Mesenchymal stem cell (in vitro differentiated cells and primary cell): ENCODE measurements at regions not wholly inside any gene's neighbourhood (a gene's known extent, or its start where the extent isn't known, plus 50 kb on each side); places are given as distances from the start of the nearest gene placed in this dataset.
"Not testable (repeated sequence)": the region's sequence is repeated elsewhere in the genome, so short reads cannot be mapped to it uniquely, and the experiment has no call there.

Experiments used
- DNase-seq: peaks from one replicate; pipeline ENCODE4 v3.0.0-alpha.2; 2013
- H2AFZ ChIP-seq: one replicate; pipeline ENCODE4 v1.6.1; 2013; ENCODE audit warnings: low read depth, mild to moderate bottlenecking, control low read depth, inconsistent platforms, low read length, moderate library complexity
- H2AK5ac ChIP-seq: 2 replicates; pipeline ENCODE4 v1.6.1; 2013; ENCODE audit warnings: low read length, moderate library complexity, mild to moderate bottlenecking, inconsistent platforms; ENCODE audit not compliant: severe bottlenecking
- H2BK120ac ChIP-seq: one replicate; pipeline ENCODE4 v1.6.1; 2013; ENCODE audit warnings: low read depth, mild to moderate bottlenecking, inconsistent platforms, low read length, moderate library complexity
- H2BK12ac ChIP-seq, 2 experiments: one replicate each; pipeline ENCODE4 v1.6.1; 2013; ENCODE audit warnings: inconsistent platforms in 2 of 2, low read length in 2 of 2, mild to moderate bottlenecking in 2 of 2, moderate library complexity in 2 of 2, control low read depth in 1 of 2
- H2BK15ac ChIP-seq: one replicate; pipeline ENCODE4 v1.6.1; 2013; ENCODE audit warnings: mild to moderate bottlenecking, low read depth, inconsistent platforms; ENCODE audit not compliant: poor library complexity, severe bottlenecking
- H2BK5ac ChIP-seq: 2 replicates; pipeline ENCODE4 v1.6.1; 2013; ENCODE audit warnings: low read depth, mild to moderate bottlenecking, low read length, control low read depth, inconsistent platforms; ENCODE audit not compliant: poor library complexity, severe bottlenecking
- H3K14ac ChIP-seq, 2 experiments: one replicate each; pipeline ENCODE4 v1.6.1; 2013; ENCODE audit warnings: inconsistent platforms in 2 of 2, low read length in 2 of 2, control low read depth in 1 of 2, mild to moderate bottlenecking in 1 of 2, moderate library complexity in 1 of 2
- H3K18ac ChIP-seq, 2 experiments: one replicate each; pipeline ENCODE4 v1.6.1; 2013; ENCODE audit warnings: inconsistent platforms in 2 of 2, low read length in 2 of 2, control low read depth in 1 of 2, low read depth in 1 of 2, mild to moderate bottlenecking in 1 of 2
- H3K23ac ChIP-seq, 2 experiments: one replicate each; pipeline ENCODE4 v1.6.1; 2013; ENCODE audit warnings: inconsistent platforms in 2 of 2, low read length in 2 of 2, mild to moderate bottlenecking in 2 of 2, moderate library complexity in 2 of 2, control low read depth in 1 of 2
- H3K27ac ChIP-seq: 2 replicates; pipeline ENCODE4 v1.5.1; 2013; ENCODE audit warnings: mild to moderate bottlenecking, moderate library complexity, low read length, control low read depth, inconsistent platforms; ENCODE audit not compliant: poor library complexity, severe bottlenecking
- H3K27me3 ChIP-seq, 2 experiments: 2 replicates each; pipeline versions ENCODE4 v1.6.1 to v1.7.0; 2013; ENCODE audit warnings: low read length in 2 of 2, mild to moderate bottlenecking in 2 of 2, moderate library complexity in 2 of 2, control low read depth in 1 of 2, inconsistent platforms in 1 of 2; ENCODE audit not compliant: control insufficient read depth in 1 of 2, insufficient read depth in 1 of 2
- H3K36me3 ChIP-seq, 2 experiments: 2 replicates each; pipeline versions ENCODE4 v1.6.1 to v1.7.0; 2013; ENCODE audit warnings: low read length in 2 of 2, control low read depth in 1 of 2, inconsistent platforms in 1 of 2, low read depth in 1 of 2, mild to moderate bottlenecking in 1 of 2; ENCODE audit not compliant: insufficient read depth in 2 of 2, control insufficient read depth in 1 of 2
- H3K4ac ChIP-seq, 2 experiments: one replicate each; pipeline ENCODE4 v1.6.1; 2013; ENCODE audit warnings: inconsistent platforms in 2 of 2, low read length in 2 of 2, mild to moderate bottlenecking in 2 of 2, moderate library complexity in 2 of 2, control low read depth in 1 of 2, low read depth in 1 of 2
- H3K4me1 ChIP-seq: 2 replicates; pipeline ENCODE4 v1.6.1; 2013; ENCODE audit warnings: low read depth, low read length, control low read depth; ENCODE audit not compliant: control insufficient read depth, insufficient read depth
- H3K4me2 ChIP-seq: 2 replicates; pipeline ENCODE4 v1.6.1; 2013; ENCODE audit warnings: low read length, mild to moderate bottlenecking, inconsistent platforms; ENCODE audit not compliant: poor library complexity, severe bottlenecking
- H3K4me3 ChIP-seq, 2 experiments: 2 replicates each; pipeline versions ENCODE4 v1.5.1 to v1.7.0; 2013; ENCODE audit warnings: low read length in 2 of 2, mild to moderate bottlenecking in 2 of 2, control low read depth in 1 of 2, low read depth in 1 of 2; ENCODE audit not compliant: insufficient read depth in 1 of 2
- H3K79me1 ChIP-seq: replicated peaks from 2 replicates; pipeline ENCODE4 v1.6.1; 2013; ENCODE audit warnings: mild to moderate bottlenecking, control low read depth, low read length, inconsistent platforms; ENCODE audit not compliant: poor library complexity, severe bottlenecking
- H3K9ac ChIP-seq: 2 replicates; pipeline ENCODE4 v1.7.0; 2013; ENCODE audit warnings: mild to moderate bottlenecking, low read length, moderate library complexity
- H3K9me3 ChIP-seq: 2 replicates; pipeline ENCODE4 v1.7.0; 2013; ENCODE audit warnings: mild to moderate bottlenecking, low read length; ENCODE audit not compliant: control insufficient read depth
- H4K8ac ChIP-seq: one replicate; pipeline ENCODE4 v1.6.1; 2013; ENCODE audit warnings: inconsistent platforms, mild to moderate bottlenecking, low read length, moderate library complexity
- H4K91ac ChIP-seq: one replicate; pipeline ENCODE4 v1.6.1; 2013; ENCODE audit warnings: mild to moderate bottlenecking, low read length, inconsistent platforms
- WGBS: methylation state at CpG from one replicate; pipeline ENCODE4 v1.1.7; 2013; ENCODE audit warnings: mixed read lengths; 5-methylcytosine and 5-hydroxymethylcytosine counted together

DNA sequence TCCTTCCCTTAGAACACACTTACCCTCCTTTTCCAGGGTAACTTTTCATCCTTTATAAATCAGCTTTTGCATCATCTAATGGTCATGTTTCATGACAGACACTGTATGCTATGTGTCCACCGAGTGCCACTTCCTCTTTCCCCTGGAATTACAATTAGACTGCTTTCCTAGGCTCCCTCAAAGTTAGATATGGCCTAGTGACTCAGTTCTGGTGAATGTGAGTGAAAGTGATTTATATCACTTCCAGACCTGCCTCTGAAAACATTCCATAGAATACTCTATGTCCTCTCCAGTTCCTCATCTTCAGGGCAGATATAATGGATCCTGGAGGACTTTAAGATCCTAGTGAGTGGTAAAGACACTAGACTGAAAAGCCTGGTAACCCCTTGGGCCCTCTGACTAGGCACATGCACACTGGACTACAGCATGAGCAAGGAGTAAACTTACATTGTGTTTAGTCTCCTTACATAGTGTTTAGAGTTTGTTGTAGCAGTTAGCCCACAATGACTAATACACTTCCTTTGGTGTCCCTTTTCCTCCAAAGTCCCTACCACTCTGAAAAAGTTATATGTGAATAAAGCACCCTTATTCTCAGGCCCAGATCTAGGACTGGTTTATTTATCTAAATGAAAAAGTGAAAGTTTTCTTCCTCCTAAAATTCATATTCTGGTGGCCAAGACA is 59.3 kb downstream of the GPR88 start:
- Histone ChIP-seq H3K9me3 (no peaks in the 10 kb centered on the region), H4K91ac (no peak overlapping the region), H2AFZ (no peak overlapping the region), H3K36me3 (no peaks in the 10 kb centered on the region), H3K27me3 (no peaks in the 10 kb centered on the region), H2BK12ac (peak overlapping the region in 1 of 2 experiments; percentile 21), H3K14ac (no peak overlapping the region), H2BK5ac (no peak overlapping the region), H3K4me3 (no peak overlapping the region), H3K4ac (no peak overlapping the region), H3K9ac (peak overlapping the region; percentile 24), H4K8ac (no peak overlapping the region), H2AK5ac (no peak overlapping the region), H3K4me2 (no peak overlapping the region), H3K18ac (peak overlapping the region in 1 of 2 experiments; percentile 54), H3K27ac (peak overlapping the region; percentile 71), H3K4me1 (no peaks in the 10 kb centered on the region), H2BK120ac (no peak overlapping the region), H3K23ac (no peak overlapping the region), H3K79me1 (no peaks in the 10 kb centered on the region), H2BK15ac (no peak overlapping the region)
- WGBS: 0% methylated on average over 1 of the region's 1 CpG
- DNase-seq: peak; percentile 91

DNA sequence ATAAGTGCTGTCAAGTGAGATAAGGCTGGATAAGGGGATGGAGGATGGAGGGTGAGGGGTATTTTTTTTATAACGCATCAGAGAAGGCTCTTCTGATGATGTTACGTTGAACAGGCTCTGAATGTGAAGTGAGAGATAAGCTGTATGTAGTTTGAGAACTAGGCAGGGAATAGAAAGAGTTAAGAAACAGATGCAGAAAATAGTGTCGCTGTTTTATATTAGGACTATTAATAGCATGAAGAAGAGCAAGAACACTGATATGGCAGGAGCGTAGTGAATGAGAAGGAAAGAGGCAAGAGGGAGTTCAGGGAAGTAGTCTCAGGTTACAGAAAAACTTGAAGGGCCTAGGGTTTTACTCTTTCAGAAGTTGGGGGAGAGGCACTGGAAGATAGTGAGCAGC is 59.8 kb downstream of the GPR88 start:
- WGBS: 22% methylated on average over 4 of the region's 4 CpGs
- H2BK12ac ChIP-seq: no peak overlapping the region

DNA sequence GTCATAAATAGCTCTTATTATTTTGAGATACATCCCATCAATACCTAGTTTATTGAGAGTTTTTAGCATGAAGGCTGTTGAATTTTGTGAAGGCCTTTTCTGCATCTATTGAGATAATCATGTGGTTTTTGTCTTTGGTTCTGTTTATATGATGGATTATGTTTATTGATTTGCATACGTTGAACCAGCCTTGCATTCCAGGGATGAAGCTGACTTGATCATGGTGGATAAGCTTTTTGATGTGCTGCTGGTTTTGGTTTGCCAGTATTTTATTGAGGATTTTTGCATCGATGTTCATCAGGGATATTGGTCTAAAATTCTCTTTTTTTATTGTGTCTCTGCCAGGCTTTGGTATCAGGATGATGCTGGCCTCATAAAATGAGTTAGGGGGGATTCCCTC is 62.4 kb downstream of the GPR88 start:
- H3K4me2 ChIP-seq, H2AK5ac ChIP-seq, H2AFZ ChIP-seq, H3K9me3 ChIP-seq, H3K36me3 ChIP-seq, H2BK15ac ChIP-seq, H3K27ac ChIP-seq, H3K4ac ChIP-seq, H3K14ac ChIP-seq, H4K8ac ChIP-seq, H3K9ac ChIP-seq, H3K23ac ChIP-seq, H2BK120ac ChIP-seq, DNase-seq, H2BK12ac ChIP-seq, H2BK5ac ChIP-seq, H4K91ac ChIP-seq, H3K27me3 ChIP-seq, H3K18ac ChIP-seq, H3K4me1 ChIP-seq, H3K4me3 ChIP-seq, H3K79me1 ChIP-seq: not testable (repeated sequence)
- 95% methylated on average over 2 of the region's 2 CpGs for WGBS

More for the DNA sequence above, 59.8 kb downstream of the GPR88 start:
- Histone ChIP-seq H3K18ac (no peak overlapping the region), H2BK120ac (no peak overlapping the region), H3K4me1 (no peaks in the 10 kb centered on the region), H4K91ac (no peak overlapping the region), H3K9me3 (no peaks in the 10 kb centered on the region), H3K23ac (no peak overlapping the region), H3K4me2 (no peak overlapping the region), H3K36me3 (no peaks in the 10 kb centered on the region), H3K27me3 (no peaks in the 10 kb centered on the region), H3K79me1 (no peaks in the 10 kb centered on the region), H3K4ac (no peak overlapping the region), H3K14ac (no peak overlapping the region), H2AFZ (no peak overlapping the region), H3K9ac (peak overlapping the region; percentile 24), H2BK15ac (no peak overlapping the region), H3K4me3 (no peak overlapping the region), H2AK5ac (no peak overlapping the region), H3K27ac (peak overlapping the region; percentile 10), H4K8ac (no peak overlapping the region), H2BK5ac (no peak overlapping the region)
- DNase-seq: peak; percentile 60

DNA sequence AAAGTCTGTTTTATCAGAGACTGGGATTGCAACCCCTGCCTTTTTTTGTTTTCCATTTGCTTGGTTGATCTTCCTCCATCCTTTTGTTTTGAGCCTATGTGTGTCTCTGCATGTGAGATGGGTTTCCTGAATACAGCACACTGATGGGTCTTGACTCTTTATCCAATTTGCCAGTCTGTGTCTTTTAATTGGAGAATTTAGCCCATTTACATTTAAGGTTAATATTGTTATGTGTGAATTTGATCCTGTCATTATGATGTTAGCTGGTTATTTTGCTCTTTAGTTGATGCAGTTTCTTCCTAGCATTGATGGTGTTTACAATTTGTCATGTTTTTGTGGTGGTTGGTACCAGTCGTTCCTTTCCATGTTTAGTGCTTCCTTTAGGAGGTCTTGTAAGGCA is 64.1 kb downstream of the GPR88 start:
- WGBS: 93% methylated on average over 1 of the region's 1 CpG
- H3K27me3 ChIP-seq, DNase-seq, H3K36me3 ChIP-seq, H4K91ac ChIP-seq, H3K18ac ChIP-seq, H4K8ac ChIP-seq, H2BK120ac ChIP-seq, H3K9me3 ChIP-seq, H2BK5ac ChIP-seq, H3K79me1 ChIP-seq, H2AK5ac ChIP-seq, H3K4me3 ChIP-seq, H3K4me2 ChIP-seq, H3K14ac ChIP-seq, H3K4me1 ChIP-seq, H2BK15ac ChIP-seq, H3K9ac ChIP-seq, H2BK12ac ChIP-seq, H3K4ac ChIP-seq, H3K23ac ChIP-seq, H2AFZ ChIP-seq, H3K27ac ChIP-seq: not testable (repeated sequence)
